Esophagus (tissue), 2 donors: ENCODE measurements at regions not wholly inside any gene's neighbourhood (a gene's known extent, or its start where the extent isn't known, plus 50 kb on each side); places are given as distances from the start of the nearest gene placed in this dataset.

ENCODE experiments used
- H3K27ac ChIP-seq, 2 donors: one replicate each; pipeline ENCODE4 v1.5.1; 2013; ENCODE audit warnings: low read depth in 2 of 2, mild to moderate bottlenecking in 2 of 2, inconsistent platforms in 1 of 2, low read length in 1 of 2, moderate library complexity in 1 of 2
- H3K27me3 ChIP-seq, 2 donors: one replicate each; pipeline ENCODE4 v1.6.1; 2013; ENCODE audit warnings: low read length in 2 of 2, control low read depth in 1 of 2, mild to moderate bottlenecking in 1 of 2; ENCODE audit not compliant: insufficient read depth in 2 of 2, control insufficient read depth in 1 of 2
- H3K36me3 ChIP-seq, 2 donors: one replicate each; pipeline ENCODE4 v1.6.1; 2013; ENCODE audit warnings: low read length in 1 of 2; ENCODE audit not compliant: control insufficient read depth in 2 of 2, insufficient read depth in 2 of 2
- H3K4me1 ChIP-seq, 2 donors: one replicate each; pipeline ENCODE4 v1.6.1; 2013; ENCODE audit warnings: low read length in 1 of 2; ENCODE audit not compliant: control insufficient read depth in 2 of 2, insufficient read depth in 2 of 2
- H3K4me3 ChIP-seq, 2 donors: one replicate each; pipeline ENCODE4 v1.5.1; 2013; ENCODE audit warnings: low read length in 2 of 2, mild to moderate bottlenecking in 2 of 2, low read depth in 1 of 2, moderate library complexity in 1 of 2
- H3K9me3 ChIP-seq, 2 donors: one replicate each; pipeline ENCODE4 v1.6.1; 2013; ENCODE audit warnings: mild to moderate bottlenecking in 2 of 2, low read depth in 1 of 2, low read length in 1 of 2, moderate library complexity in 1 of 2; ENCODE audit not compliant: control insufficient read depth in 2 of 2, insufficient read depth in 1 of 2
- WGBS, 2 donors: extraction: QIAGEN DNeasy Blood & Tissue Kit; methylation state at CpG; one replicate each; pipeline ENCODE4 v1.1.7; 2013; 5-methylcytosine and 5-hydroxymethylcytosine counted together
- donor health status: healthy with polysubstance abuse.
- donor health status: Bipolar disorder and iron deficiency.

DNA sequence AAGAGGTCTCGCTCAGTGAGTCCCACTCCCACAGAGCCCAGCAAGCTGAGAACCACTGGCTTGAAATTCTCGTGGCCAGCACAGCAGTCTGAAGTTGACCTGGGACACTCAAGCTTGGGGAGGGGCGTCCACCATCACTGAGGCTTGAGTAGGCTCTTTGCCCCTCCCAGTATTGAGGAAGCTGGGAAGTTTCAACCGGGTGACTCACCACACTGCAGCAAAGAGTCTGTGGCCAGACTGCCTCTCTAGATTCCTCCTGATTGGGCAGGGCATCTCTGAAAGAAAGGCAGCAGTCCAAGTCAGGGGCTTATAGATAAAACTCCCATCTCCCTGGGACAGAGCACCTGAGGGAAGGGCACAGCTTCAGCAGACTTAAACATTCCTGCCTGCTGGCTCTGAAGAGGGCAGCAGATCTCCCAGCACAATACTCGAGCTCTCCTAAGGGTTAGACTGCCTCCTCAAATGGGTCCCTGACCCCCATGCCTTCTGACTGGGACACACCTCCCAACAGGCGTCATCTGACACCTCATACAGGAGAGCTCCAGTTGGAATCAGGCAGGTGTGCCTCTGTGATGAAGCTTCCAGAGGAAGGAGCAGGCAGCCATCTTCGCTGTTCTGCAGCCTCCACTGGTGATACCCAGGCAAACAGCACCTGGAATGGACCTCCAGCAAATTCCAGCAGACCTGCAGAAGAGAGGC, 970.9 kb upstream of the LRRN3 start:
- H3K9me3 ChIP-seq, result no peaks in the 10 kb centered on the region
- no peaks in the 10 kb centered on the region for H3K4me1 ChIP-seq
- no peaks in the 10 kb centered on the region for H3K36me3 ChIP-seq
- WGBS, 2 donors, result 70 to 79% methylated on average over 7 of the region's 7 CpGs
- no peaks in the 10 kb centered on the region for H3K27me3 ChIP-seq
- H3K4me3 ChIP-seq, result no peak overlapping the region
- no peak overlapping the region for H3K27ac ChIP-seq

DNA sequence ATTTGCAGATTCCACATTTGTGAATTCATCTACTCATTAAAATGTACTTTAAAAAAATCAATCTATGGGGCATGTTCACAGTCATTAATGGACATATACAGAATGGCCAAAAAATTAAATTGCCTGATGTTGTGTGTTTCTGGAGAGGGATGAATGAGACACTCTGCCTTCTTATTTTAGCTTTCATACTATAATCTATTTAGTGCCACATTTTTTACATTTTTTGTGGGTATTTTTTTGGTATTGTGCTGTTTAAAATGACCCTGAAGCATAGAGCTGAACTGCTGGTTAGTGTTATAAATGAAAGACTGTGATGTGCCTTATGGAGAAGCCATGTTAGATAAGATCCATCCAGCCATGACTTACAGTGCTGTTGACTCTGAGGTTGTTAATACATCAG, 961.8 kb upstream of the LRRN3 start:
- Histone ChIP-seq H3K27me3 (no peaks in the 10 kb centered on the region), H3K9me3 (no peaks in the 10 kb centered on the region), H3K36me3 (no peaks in the 10 kb centered on the region), H3K4me1 (no peaks in the 10 kb centered on the region), H3K27ac (no peak overlapping the region), H3K4me3 (no peak overlapping the region)

DNA sequence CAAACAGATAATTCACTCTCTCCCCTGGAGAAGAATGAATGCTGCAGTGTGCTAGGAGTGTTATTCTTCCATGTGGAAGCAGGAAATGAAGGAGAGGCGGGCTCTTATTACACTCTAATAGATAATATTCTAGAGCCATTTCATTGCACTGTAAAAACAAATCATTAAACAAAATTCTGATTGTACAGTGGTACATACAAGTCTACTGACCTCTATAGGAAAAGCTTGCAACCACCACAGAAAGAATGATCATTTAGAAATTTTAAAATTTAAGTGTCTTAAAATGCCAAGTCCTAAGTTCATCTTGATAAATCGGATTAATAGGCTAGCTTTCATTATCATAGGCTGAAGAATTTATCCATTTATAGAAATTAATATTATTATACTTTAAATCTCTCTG, 960.3 kb upstream of the LRRN3 start:
- no peak overlapping the region for H3K27ac ChIP-seq
- 43 to 53% methylated on average over 2 of the region's 2 CpGs for WGBS, 2 donors
- H3K9me3 ChIP-seq, result no peaks in the 10 kb centered on the region
- no peak overlapping the region for H3K4me3 ChIP-seq
- no peaks in the 10 kb centered on the region for H3K4me1 ChIP-seq
- no peaks in the 10 kb centered on the region for H3K36me3 ChIP-seq
- H3K27me3 ChIP-seq, result no peaks in the 10 kb centered on the region

DNA sequence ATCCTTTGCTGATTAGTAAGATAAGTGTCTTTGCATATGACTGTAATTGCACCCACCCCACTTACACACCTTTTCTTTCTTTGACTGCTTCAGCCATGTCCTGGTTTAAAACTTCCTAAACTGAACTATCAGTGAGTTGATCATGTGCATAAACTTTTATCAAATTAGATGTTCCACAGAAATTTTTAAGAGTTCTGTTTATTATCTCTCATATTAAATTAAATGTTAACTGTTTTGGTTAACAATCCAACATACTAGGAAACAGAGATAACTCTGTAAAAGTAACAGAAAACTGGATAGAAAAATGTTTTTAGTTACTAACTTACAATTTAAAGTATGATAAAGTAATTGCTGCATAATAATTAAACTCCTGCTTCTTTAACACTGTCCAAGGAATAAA, 959.6 kb upstream of the LRRN3 start:
- H3K9me3 ChIP-seq, result no peaks in the 10 kb centered on the region
- no peaks in the 10 kb centered on the region for H3K27me3 ChIP-seq
- H3K4me3 ChIP-seq, result no peak overlapping the region
- no peak overlapping the region for H3K27ac ChIP-seq
- H3K36me3 ChIP-seq, result no peaks in the 10 kb centered on the region
- H3K4me1 ChIP-seq, result no peaks in the 10 kb centered on the region

DNA sequence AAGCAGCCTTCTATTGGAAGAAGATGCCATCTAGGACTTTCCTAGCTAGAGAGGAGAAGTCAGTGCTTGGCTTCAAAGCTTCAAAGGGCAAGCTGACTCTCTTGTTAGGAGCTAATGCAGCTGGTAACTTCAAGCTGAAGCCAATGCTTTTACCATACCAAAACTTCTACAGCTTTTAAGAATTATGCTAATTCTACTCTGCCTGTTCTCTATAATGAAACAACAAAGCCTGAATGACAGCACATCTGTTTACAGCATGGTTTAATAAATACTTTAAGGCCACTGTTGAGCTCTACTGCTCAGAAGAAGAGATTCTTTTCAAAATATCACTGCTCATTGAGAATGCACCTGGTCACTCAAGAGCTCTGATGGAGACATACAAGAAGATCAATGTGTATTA, 951.9 kb upstream of the LRRN3 start:
- no peak overlapping the region for H3K27ac ChIP-seq
- no peaks in the 10 kb centered on the region for H3K27me3 ChIP-seq
- no peak overlapping the region for H3K4me3 ChIP-seq
- H3K36me3 ChIP-seq, result no peaks in the 10 kb centered on the region
- no peaks in the 10 kb centered on the region for H3K9me3 ChIP-seq
- H3K4me1 ChIP-seq, result no peaks in the 10 kb centered on the region

DNA sequence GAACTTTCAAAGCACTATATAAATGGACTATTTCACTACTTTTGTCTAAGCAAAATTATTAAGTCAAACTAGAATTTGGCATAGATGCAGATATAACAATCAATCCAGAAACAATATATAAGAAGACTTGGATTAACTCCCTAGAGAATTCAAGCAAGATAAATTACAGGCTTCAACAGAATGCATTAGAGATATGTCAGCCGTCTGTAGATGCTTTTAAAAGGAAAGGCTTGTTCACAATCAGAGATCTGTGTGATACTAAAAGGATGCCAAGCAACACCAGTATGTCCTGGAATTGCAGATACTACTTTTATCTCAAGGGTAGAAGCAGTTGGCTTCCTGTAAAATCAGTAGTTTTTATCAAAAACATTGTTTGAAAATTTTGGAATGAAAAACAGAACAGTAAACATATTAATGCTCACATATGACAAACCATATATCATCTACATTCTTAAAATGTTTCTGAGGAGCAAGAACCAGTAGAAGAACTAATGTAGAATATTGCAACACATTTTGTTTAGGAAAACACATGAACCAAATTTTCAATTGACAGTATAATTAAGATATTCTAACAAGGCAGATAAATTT, 947.9 kb upstream of the LRRN3 start:
- H3K27me3 ChIP-seq, result no peaks in the 10 kb centered on the region
- H3K27ac ChIP-seq, result no peak overlapping the region
- H3K9me3 ChIP-seq, result no peaks in the 10 kb centered on the region
- H3K36me3 ChIP-seq, result no peaks in the 10 kb centered on the region
- no peak overlapping the region for H3K4me3 ChIP-seq
- 15 to 23% methylated on average over 1 of the region's 1 CpG for WGBS, 2 donors
- no peaks in the 10 kb centered on the region for H3K4me1 ChIP-seq

DNA sequence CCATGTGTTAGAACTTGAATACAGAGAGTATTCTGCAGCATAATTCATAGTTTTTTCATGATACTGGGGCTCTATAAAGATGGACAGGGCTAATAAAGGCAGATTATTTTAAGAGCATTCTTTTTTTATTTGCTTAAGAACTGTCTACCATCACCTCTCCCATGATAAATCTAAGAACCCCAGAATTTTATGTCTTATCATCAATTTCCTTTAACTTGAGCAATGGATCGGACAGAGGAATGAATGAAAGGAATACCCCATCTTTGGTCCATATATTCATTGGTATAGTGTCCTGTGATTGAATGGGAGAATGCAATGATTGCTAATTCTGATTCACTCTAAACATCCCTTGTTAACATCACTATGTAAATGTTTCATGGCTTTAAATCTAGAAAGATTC, 946.3 kb upstream of the LRRN3 start:
- Histone ChIP-seq H3K9me3 (peaks cover 0 to 2% of the 10 kb centered on the region in 2 donors), H3K27me3 (no peaks in the 10 kb centered on the region), H3K4me1 (no peaks in the 10 kb centered on the region), H3K27ac (no peak overlapping the region), H3K4me3 (no peak overlapping the region), H3K36me3 (no peaks in the 10 kb centered on the region)
- WGBS, 2 donors, result 87 to 91% methylated on average over 1 of the region's 1 CpG

DNA sequence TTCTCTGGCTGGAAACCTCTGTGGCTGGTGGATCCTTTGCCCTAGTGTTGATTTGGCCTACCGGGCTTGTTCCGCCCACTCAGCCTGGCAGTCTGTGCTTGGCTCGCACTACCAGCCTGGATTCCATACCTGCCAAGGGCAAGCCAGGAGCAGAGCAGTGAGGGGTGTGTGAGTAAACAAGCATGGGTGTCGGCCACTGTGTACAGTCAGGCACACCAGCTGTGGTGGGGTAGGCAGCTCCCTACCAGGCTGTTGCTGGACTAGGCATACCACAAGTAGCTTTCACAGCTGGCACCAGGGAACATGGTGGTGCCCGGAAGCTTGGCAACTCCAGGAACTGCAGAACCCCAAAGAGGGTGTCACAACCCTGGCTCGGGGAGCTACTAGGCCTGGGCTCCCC, 942.9 kb upstream of the LRRN3 start:
- peaks cover 0 to 2% of the 10 kb centered on the region in 2 donors for H3K9me3 ChIP-seq
- H3K27me3 ChIP-seq, result no peaks in the 10 kb centered on the region
- no peak overlapping the region for H3K4me3 ChIP-seq
- H3K4me1 ChIP-seq, result no peaks in the 10 kb centered on the region
- WGBS, 2 donors, result 71 to 78% methylated on average over 6 of the region's 6 CpGs
- no peak overlapping the region for H3K27ac ChIP-seq
- no peaks in the 10 kb centered on the region for H3K36me3 ChIP-seq

DNA sequence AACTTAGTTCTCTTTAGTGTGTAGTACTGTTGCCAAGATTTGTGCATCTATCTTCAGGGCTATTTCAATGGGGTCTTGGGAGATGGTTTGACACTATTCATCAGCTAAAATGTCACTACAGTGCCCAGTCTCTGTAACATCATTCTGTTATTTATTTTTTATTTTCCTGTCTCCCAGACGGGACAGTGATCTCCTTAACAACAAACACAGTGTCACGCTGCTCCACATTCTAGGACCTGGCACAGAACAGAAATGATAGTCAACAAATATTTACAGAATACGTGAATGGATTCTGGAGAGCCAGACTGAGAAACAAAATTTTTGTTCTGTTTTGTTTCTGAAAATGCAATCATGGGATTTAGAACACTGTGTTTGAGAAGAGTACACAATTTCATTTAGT, 937.7 kb upstream of the LRRN3 start:
- no peaks in the 10 kb centered on the region for H3K36me3 ChIP-seq
- no peak overlapping the region for H3K4me3 ChIP-seq
- no peaks in the 10 kb centered on the region for H3K4me1 ChIP-seq
- no peaks in the 10 kb centered on the region for H3K27me3 ChIP-seq
- H3K9me3 ChIP-seq, result peaks cover 0 to 2% of the 10 kb centered on the region in 2 donors
- no peak overlapping the region for H3K27ac ChIP-seq
- WGBS, 2 donors, result 65 to 66% methylated on average over 3 of the region's 3 CpGs

DNA sequence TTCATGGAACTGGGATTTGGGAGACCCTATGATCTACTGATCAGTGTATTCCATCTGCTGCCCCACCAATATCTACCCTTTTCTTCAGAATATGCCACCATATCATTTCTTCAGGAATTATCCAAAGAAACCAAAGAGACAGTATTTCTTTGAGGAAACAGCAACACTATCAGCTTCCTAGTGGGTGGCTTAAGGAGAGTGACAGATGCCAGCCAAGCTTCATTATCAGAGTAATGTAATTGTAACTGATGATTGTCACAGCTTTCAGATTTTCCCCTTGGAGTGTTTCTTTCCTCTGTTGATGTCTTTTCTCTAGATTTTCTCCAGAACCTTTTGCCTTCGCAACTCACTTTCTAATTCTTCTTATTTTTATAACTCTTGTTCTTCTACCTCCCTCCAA, 934.4 kb upstream of the LRRN3 start:
- no peak overlapping the region for H3K4me3 ChIP-seq
- no peaks in the 10 kb centered on the region for H3K9me3 ChIP-seq
- H3K4me1 ChIP-seq, result no peaks in the 10 kb centered on the region
- H3K27ac ChIP-seq, result no peak overlapping the region
- no peaks in the 10 kb centered on the region for H3K36me3 ChIP-seq
- no peaks in the 10 kb centered on the region for H3K27me3 ChIP-seq
- WGBS, 2 donors, result 92 to 96% methylated on average over 1 of the region's 1 CpG
